ENCODE measurements at regions not wholly inside any gene's neighbourhood (a gene's known extent, or its start where the extent isn't known, plus 50 kb on each side); places are given as distances from the start of the nearest gene placed in this dataset.
"Not testable (repeated sequence)": the region's sequence is repeated elsewhere in the genome, so short reads cannot be mapped to it uniquely, and the experiment has no call there.

GRCh38 chr5:124512236-124512635 lies 234.2 kb downstream of the ZNF608 start:
- DNase-seq (ENCODE audit: low spot score): no peak

- no peak for DNase-seq (ENCODE audit: low spot score)
Measured at GRCh38 chr5:124511791-124512190, 234.6 kb downstream of the ZNF608 start.

DNA sequence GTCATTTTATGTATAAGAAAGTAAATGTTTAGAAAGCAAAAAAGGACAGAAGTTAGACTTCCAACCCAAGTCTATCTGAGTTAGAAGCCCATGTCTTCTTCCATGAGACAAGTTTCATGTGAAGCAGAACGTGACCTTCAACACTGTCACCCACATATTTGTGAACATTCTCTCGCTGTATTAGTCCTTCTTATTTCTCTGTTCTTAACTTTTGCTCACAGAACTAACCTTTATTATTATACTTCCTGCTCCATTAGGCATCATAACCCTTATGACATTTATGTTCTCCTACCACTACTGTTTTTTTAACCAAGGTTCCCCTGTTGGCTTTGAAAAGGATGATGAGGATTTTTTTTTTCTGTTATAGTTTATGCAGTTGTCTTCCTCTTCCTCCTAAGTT lies 238.8 kb downstream of the ZNF608 start:
- no peak for DNase-seq (ENCODE audit: low spot score)

DNA sequence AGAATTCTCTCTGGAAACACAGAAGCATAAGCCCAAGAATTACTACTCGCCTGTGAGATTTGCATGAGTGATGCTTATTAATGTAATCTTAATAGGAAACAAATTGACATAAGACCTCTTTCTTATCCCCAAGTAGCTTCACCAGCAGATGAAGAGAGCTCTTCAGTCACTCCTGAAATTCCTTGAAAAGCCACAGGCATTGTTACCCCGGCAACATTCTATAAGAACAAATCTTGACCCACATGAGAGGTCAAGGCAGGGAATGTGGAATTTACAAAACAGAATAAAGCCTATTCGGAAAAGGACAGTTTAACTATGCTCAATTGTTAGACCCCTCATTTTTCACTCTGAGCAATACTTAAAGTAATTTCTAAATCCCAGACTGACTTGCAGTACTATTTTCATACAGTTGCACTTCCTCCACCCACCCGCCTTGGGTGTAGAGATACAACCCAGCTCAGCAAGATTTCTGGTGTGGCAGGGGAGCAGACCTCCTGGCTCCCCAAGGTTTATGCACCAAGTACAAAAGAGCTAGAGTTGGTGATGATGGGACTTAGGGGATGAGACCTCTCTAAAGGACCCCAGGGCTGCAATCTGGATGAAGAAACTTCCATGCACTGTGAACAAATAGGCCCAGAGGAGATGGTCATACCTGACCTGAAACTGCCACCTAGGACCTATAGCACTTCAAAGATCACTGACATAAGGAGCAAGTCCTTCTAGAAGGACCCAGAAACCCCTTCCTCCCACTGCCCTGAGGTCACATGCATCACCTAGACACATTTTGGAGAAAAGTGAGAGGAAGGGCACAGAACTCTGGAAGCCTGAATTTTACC lies 242.1 kb downstream of the ZNF608 start:
- peak; percentile 12 for DNase-seq (ENCODE audit: low spot score)

DNA sequence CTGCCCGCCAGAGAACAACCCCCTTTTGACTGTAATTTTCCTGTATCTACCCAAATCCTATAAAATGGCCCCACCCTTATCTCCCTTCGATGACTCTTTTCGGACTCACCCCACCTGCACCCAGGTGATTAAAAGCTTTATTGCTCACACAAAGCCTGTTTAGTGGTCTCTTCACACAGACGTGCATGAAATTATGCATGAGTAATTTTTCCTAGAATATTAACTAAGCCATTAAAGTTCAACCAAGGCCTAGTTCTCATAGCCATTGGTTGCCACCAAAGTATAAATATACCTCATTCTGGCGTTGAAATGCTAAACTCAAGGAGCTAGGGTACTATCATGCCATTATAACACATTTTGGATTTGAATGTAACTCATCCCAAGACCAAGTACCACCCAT lies 243.9 kb downstream of the ZNF608 start:
- no peak for DNase-seq (ENCODE audit: low spot score)

- DNase-seq (ENCODE audit: low spot score): not testable (repeated sequence)
Measured at GRCh38 chr5:124499818-124500217, 246.6 kb downstream of the ZNF608 start.

GRCh38 chr5:124496968-124497367 lies 249.5 kb downstream of the ZNF608 start:
- not testable (repeated sequence) for DNase-seq (ENCODE audit: low spot score)

- no peak for DNase-seq (ENCODE audit: low spot score)
Measured at GRCh38 chr5:124494540-124495116, 251.8 kb downstream of the ZNF608 start.

GRCh38 chr5:124492444-124493224 lies 253.8 kb downstream of the ZNF608 start:
- no peak for DNase-seq (ENCODE audit: low spot score)

DNA sequence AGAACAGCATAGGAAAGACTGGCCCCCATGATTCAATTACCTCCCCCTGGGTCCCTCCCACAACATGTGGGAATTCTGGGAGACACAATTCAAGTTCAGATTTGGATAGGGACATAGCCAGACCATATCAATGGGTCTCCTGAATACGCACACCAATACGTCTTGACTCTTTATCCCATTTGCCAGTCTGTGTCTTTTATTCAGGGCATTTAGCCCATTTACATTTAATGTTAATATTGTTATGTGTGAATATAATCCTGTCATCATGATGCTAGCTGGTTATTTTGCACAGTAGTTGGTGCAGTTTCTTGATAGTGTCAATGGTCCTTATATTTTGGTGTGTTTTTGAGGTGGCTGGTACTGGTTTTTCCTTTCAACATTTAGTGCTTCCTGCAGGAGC lies 256.1 kb downstream of the ZNF608 start:
- DNase-seq (ENCODE audit: low spot score): not testable (repeated sequence)

- DNase-seq (ENCODE audit: low spot score): no peak
Measured at GRCh38 chr5:124481419-124481818, 265.0 kb downstream of the ZNF608 start.

GRCh38 chr5:124480964-124481363 lies 265.5 kb downstream of the ZNF608 start:
- no peak for DNase-seq (ENCODE audit: low spot score)

DNA sequence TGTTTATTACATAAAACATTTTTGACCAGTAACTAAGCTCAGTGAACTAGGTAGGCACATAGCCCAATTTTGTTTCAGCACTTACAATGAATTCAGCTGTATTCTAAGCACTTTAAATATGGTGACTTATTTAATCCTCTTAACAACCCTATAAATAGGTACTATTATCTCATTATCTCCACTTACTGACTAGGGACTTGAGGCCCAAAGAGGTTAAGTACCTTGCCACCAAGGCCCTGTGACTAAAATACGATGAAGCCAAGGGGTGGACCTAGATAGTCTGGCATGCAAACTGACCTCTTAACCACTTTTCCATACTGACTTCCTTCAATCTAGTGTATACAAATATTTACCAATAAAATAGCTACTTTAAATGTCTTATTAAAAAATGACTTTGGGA lies 266.4 kb downstream of the ZNF608 start:
- no peak for DNase-seq (ENCODE audit: low spot score)

DNA sequence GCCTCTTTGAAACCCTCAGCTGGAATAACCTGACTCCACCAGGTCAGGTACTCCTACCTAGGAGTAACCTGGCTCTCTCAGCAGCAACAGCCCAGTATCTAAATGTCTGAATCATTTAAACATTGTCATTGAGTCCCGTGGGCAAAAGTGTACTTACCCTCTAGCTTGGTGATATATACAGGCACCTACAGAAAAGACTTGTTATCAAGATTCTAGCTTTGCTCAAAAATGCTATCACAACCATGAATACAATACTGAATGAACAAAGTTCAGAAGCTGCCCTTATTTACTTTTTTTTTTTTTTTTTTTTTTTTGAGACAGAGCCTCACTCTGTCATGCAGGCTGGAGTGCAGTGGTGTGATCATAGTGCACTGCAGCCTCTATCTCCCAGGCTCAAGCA lies 268.2 kb downstream of the ZNF608 start:
- no peak for DNase-seq (ENCODE audit: low spot score)

DNA sequence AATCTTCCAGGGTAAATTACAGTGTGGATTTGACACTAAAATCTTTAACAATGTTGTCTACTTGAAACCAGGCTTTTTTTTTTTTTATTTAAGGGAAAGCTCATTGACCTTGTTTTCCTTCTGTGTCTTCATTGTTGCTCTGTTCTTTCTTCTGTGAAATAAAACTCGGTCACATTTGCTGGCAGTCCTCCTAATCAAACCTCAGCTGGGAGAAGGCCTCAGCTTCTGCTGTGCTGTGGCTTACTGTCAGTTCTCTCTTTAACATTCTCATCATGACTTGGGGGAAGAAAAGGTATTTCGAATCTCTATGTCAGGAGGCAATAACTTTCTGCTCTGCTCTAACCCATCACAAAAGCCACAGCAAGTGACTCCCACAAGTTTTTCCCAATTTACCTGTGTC lies 268.9 kb downstream of the ZNF608 start:
- no peak for DNase-seq (ENCODE audit: low spot score)

GRCh38 chr5:124477062-124477461 lies 269.4 kb downstream of the ZNF608 start:
- DNase-seq (ENCODE audit: low spot score): no peak

- DNase-seq (ENCODE audit: low spot score): no peak
Measured at GRCh38 chr5:124474528-124475215, 271.8 kb downstream of the ZNF608 start.

GRCh38 chr5:124468671-124469411 lies 277.6 kb downstream of the ZNF608 start:
- no peak for DNase-seq (ENCODE audit: low spot score)

DNA sequence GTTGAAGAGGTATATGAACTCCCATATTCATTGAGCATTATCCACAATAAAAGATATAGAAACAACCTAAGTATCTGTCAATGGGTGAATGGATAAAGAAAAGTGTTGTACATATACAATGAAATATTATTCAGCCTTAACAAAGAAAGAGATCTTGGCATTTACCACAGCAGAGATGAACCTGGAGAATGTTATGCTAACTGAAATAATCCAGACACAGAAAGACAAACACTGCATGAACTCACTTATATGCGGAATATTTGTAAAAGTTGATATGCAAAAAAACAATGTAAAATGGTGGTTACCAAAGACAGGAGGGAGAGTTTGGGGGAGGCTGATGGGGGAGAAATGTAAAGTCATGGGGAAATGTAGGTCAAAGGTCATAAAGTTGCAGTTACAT lies 278.7 kb downstream of the ZNF608 start:
- DNase-seq (ENCODE audit: low spot score): no peak

GRCh38 chr5:124466011-124466410 lies 280.4 kb downstream of the ZNF608 start:
- DNase-seq (ENCODE audit: low spot score): no peak

DNA sequence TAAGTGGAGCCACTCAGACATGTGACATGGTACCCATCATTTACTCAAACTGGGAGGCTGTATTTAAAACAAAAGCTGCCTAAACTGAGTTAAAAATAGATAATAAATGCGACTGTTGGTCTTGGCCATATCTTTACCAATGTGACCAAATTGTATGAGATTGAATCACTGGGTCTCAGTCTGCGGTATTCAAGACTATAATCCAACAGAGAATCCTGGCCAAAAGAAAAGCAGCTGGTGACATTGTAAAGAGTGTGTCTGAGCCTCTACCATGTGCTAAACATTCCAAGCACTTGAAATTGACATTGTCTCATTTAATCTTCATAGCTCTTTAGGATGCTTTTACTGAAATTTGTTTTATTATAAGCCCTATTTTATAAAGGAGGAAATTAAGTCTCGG lies 282.6 kb downstream of the ZNF608 start:
- no peak for DNase-seq (ENCODE audit: low spot score)

GRCh38 chr5:124462751-124463150 lies 283.7 kb downstream of the ZNF608 start:
- no peak for DNase-seq (ENCODE audit: low spot score)

Measured in COLO829 (cell line).